ENCODE measurements at regions not wholly inside any gene's neighbourhood (a gene's known extent, or its start where the extent isn't known, plus 50 kb on each side); places are given as distances from the start of the nearest gene placed in this dataset.

GRCh38 chr9:135414293-135414692, 65.3 kb upstream of the PPP1R26 start:
- ATAC-seq (no peak), DNase-seq (ENCODE audit: low spot score) (no peak)

GRCh38 chr9:135415586-135415985, 64.0 kb upstream of the PPP1R26 start:
- ATAC-seq = no peak
- DNase-seq (ENCODE audit: low spot score) = no peak

GRCh38 chr9:135416664-135417290, 62.8 kb upstream of the PPP1R26 start:
- no peak for DNase-seq (ENCODE audit: low spot score)
- ATAC-seq = no peak

- DNase-seq (ENCODE audit: low spot score) (no peak), ATAC-seq (no peak)
Measured at GRCh38 chr9:135418161-135418560, 61.4 kb upstream of the PPP1R26 start.

- DNase-seq (ENCODE audit: low spot score) = no peak
- no peak for ATAC-seq
Measured at GRCh38 chr9:135419106-135419505, 60.5 kb upstream of the PPP1R26 start.

- DNase-seq (ENCODE audit: low spot score) = no peak
- ATAC-seq = no peak
Measured at GRCh38 chr9:135422341-135422944, 57.1 kb upstream of the PPP1R26 start.

- DNase-seq (ENCODE audit: low spot score) = no peak
- no peak for ATAC-seq
Measured at GRCh38 chr9:135423725-135424124, 55.9 kb upstream of the PPP1R26 start.

Measured in left lobe of liver (tissue), 2 donors.